ENCODE measurements at regions not wholly inside any gene's neighbourhood (a gene's known extent, or its start where the extent isn't known, plus 50 kb on each side); places are given as distances from the start of the nearest gene placed in this dataset.

DNA sequence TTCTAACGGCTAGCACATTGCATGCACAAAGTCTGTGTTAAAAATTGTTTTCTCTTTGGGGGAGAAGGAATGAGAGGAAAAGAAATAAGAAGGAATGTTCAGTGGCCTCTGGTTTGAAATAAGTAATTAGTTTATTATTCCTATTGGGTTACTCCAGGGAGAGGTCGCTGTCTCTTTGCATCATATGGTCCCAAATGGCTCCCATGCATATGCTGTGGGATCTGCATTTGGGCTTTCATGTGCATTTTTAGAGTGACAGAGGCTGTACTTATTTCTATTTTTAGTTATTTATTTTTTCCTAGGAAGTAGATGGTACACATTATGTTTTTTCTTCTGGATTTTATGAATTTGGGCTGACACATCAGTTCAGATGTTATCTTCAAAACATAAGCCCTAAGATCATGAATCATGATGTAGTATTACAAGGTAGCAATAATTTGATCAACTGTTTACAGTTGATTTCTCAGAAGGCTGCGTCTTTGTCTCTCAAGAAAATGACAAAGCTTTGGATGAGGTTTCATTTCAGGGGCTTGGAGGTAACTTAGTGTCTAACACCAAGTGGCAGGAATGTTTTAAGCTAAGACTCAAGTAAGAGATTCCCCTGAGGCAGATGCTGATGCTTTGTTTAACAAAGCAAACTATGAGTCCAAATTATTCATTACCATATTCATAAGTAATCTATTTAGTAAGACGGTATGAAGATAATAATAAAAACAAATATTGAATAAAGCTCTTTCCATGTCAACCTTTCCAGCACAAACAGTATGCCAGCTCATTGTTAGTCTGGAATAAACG lies 247.7 kb downstream of the NSUN3 start:
- Histone ChIP-seq H3K23me2 (ENCODE audit: low read depth, low read length) (no peaks in the 10 kb centered on the region), H3K56ac (replicated peaks; ENCODE audit: insufficient read length, low read depth, low read length) (no peak overlapping the region), H3K23ac (ENCODE audit: insufficient read length) (no peak overlapping the region), H2BK120ac (replicated peaks; ENCODE audit: low read depth, low read length) (no peak overlapping the region), H3K27me3 (replicated peaks in 1 of 4; ENCODE audit: control insufficient read depth in 3 of 4, extremely low read depth in 1 of 4, insufficient read depth in 3 of 4, low read length in 3 of 4) (no peaks in the 10 kb centered on the region), H3K4me3 (ENCODE audit: extremely low read depth in 1 of 4, insufficient read depth in 2 of 4, low read depth in 3 of 4, low read length in 4 of 4) (no peak overlapping the region), H3K4ac (replicated peaks; ENCODE audit: insufficient read length, low read depth, low read length) (no peak overlapping the region), H2BK12ac (ENCODE audit: low read depth, low read length) (no peak overlapping the region), H3K14ac (ENCODE audit: insufficient read length) (no peak overlapping the region), H3K9ac (replicated peaks in 1 of 4; ENCODE audit: extremely low read depth in 1 of 4, low read depth in 3 of 4, low read length in 3 of 4) (no peak overlapping the region), H3K79me1 (ENCODE audit: low read depth, low read length) (no peaks in the 10 kb centered on the region), H3K9me3 (ENCODE audit: insufficient read depth in 2 of 2, low read depth in 1 of 2, low read length in 1 of 2) (no peaks in the 10 kb centered on the region), H4K20me1 (replicated peaks in 1 of 2; ENCODE audit: control insufficient read depth in 1 of 2, insufficient read depth in 2 of 2, low read length in 2 of 2) (no peaks in the 10 kb centered on the region), H4K5ac (ENCODE audit: insufficient read length, low read depth, low read length) (no peak overlapping the region), H3K4me2 (ENCODE audit: insufficient read depth in 1 of 2, low read depth in 2 of 2, low read length in 2 of 2) (no peak overlapping the region), H4K8ac (ENCODE audit: extremely low read depth, insufficient read depth, low read length) (no peak overlapping the region), H3K27ac (ENCODE audit: low read depth, low read length) (no peak overlapping the region), H4K91ac (replicated peaks; ENCODE audit: insufficient read length, low read length) (no peak overlapping the region), H2BK5ac (ENCODE audit: low read depth, low read length) (no peak overlapping the region), H3K18ac (ENCODE audit: extremely low read depth, low read length) (no peak overlapping the region), H2BK15ac (ENCODE audit: low read length) (no peak overlapping the region), H3K4me1 (replicated peaks in 1 of 4; ENCODE audit: control insufficient read depth in 3 of 4, insufficient read depth in 4 of 4, low read length in 3 of 4) (peaks cover 0 to 8% (median 1%) of the 10 kb centered on the region in 4 experiments; a peak in 3 of 7 replicates), H3K36me3 (ENCODE audit: control insufficient read depth in 2 of 4, insufficient read depth in 4 of 4, low read length in 3 of 4) (no peaks in the 10 kb centered on the region; a peak in 1 of 8 replicates), H2AK5ac (ENCODE audit: low read depth, low read length) (no peak overlapping the region), H3K79me2 (ENCODE audit: control insufficient read depth in 1 of 2, insufficient read depth in 2 of 2, low read length in 2 of 2) (no peaks in the 10 kb centered on the region), H2AFZ (ENCODE audit: low read length) (no peak overlapping the region), H2BK20ac (ENCODE audit: low read length) (no peak overlapping the region)
- CTCF ChIA-PET (ENCODE audit: partially characterized antibody): no interaction called here
- no peak for TF ChIP-seq RAD21 (IDR thresholded peaks at IDR 0.05 in 1 of 2, conservative IDR thresholded peaks at IDR 0.05 in 1 of 2; ENCODE audit: low read depth in 2 of 2, low read length in 2 of 2)
- no peak for TF ChIP-seq EP300 (IDR thresholded peaks at IDR 0.05; ENCODE audit: borderline replicate concordance in 1 of 2, low read depth in 2 of 2, low read length in 2 of 2)
- no peak for TF ChIP-seq ASH2L (IDR thresholded peaks at IDR 0.05; ENCODE audit: low read length)
- TF ChIP-seq TBP (IDR thresholded peaks at IDR 0.05; ENCODE audit: low read depth, low read length): no peak
- TF ChIP-seq RBBP5 (IDR thresholded peaks at IDR 0.05; ENCODE audit: borderline replicate concordance, low read depth, low read length): no peak
- no peak for TF ChIP-seq SP2 (IDR thresholded peaks at IDR 0.05; ENCODE audit: low read length)
- no peak for TF ChIP-seq CEBPB (IDR thresholded peaks at IDR 0.05; ENCODE audit: low read depth, low read length)
- no peak for TF ChIP-seq KDM5A (IDR thresholded peaks at IDR 0.05; ENCODE audit: low read length)
- no peak for TF ChIP-seq ZNF274 (IDR thresholded peaks at IDR 0.05; ENCODE audit: borderline replicate concordance, extremely low read depth, low read length)
- TF ChIP-seq CHD2 (IDR thresholded peaks at IDR 0.05; ENCODE audit: low read length): no peak
- TF ChIP-seq EGR1 (IDR thresholded peaks at IDR 0.05; ENCODE audit: borderline replicate concordance, low read depth, low read length): no peak
- TF ChIP-seq TCF12 (IDR thresholded peaks at IDR 0.05; ENCODE audit: low read depth, low read length): no peak
- no peak for FAIRE-seq
- POLR2A ChIA-PET (ENCODE audit: partially characterized antibody): no interaction called here
- WGBS, 2 experiments (ENCODE audit: extremely low coverage in 1 of 2, insufficient coverage in 1 of 2, insufficient read length in 1 of 2, insufficient replicate concordance in 2 of 2, low coverage in 1 of 2, low lambda C conversion rate in 2 of 2, missing lambda C conversion rate in 1 of 2): 73% methylated on average over 5 of the region's 5 CpGs; no CpG with 5 or more reads in 1 of the 2 experiments
- no peak for DNase-seq (ENCODE audit: low read depth in 1 of 2, low spot score in 2 of 2)

Data from H1 (cell line).